Endothelial cell of umbilical vein (primary cell): ENCODE measurements at regions not wholly inside any gene's neighbourhood (a gene's known extent, or its start where the extent isn't known, plus 50 kb on each side); places are given as distances from the start of the nearest gene placed in this dataset.

Source experiments
- BruUV-seq: library from RNA; stranded (reverse); fragments of 400-500 nt; replicated peaks from 2 replicates; lab custom pipeline; 2021; lab: Mats Ljungman, UMichigan
- CTCF ChIA-PET: fragments of 300-600, 350-600 bp; sonication (Branson Sonifier 250); formaldehyde crosslinking; loops from one replicate; lab custom pipeline; 2021; ENCODE audit warnings: antibody characterized with exemption, inconsistent platforms; lab: Charles Lee
- POLR2A ChIA-PET: fragments of 300-600, 350-600 bp; sonication (Branson Sonifier 250); formaldehyde crosslinking; loops from one replicate; lab custom pipeline; 2021; ENCODE audit warnings: antibody characterized with exemption, inconsistent platforms; lab: Charles Lee
- DNase-seq: peaks from one replicate; pipeline ENCODE4 v3.0.0-alpha.2; 2011; ENCODE audit warnings: low read depth, low spot score
- FAIRE-seq: peaks from 2 replicates; lab custom pipeline; 2011; peaks lifted over from hg19 to GRCh38; lab: Jason Lieb, UNC
- H2AFZ ChIP-seq: 2 replicates; pipeline ENCODE4 v1.6.0; 2012; ENCODE audit warnings: low read depth, low read length, control low read depth, inconsistent platforms
- H3K27ac ChIP-seq: 2 replicates; pipeline ENCODE4 v1.5.1; 2011; ENCODE audit warnings: low read depth, mild to moderate bottlenecking, control low read depth, low read length, moderate library complexity; ENCODE audit not compliant: insufficient read depth
- H3K27me3 ChIP-seq, 2 experiments: 2 replicates each; pipeline versions ENCODE4 v1.6.0 to v1.6.1; 2011; ENCODE audit warnings: low read length in 2 of 2, mixed read lengths in 1 of 2; ENCODE audit not compliant: control insufficient read depth in 2 of 2, insufficient read depth in 2 of 2
- H3K36me3 ChIP-seq, 2 experiments: 2 replicates in 1 of 2; 3 replicates in 1 of 2; pipeline ENCODE4 v1.5.1; 2011; ENCODE audit warnings: low read length in 2 of 2, mild to moderate bottlenecking in 1 of 2, moderate library complexity in 1 of 2; ENCODE audit not compliant: control insufficient read depth in 2 of 2, insufficient read depth in 2 of 2; ENCODE audit errors: extremely low read depth in 1 of 2
- H3K4me1 ChIP-seq: 3 replicates; pipeline ENCODE4 v1.5.1; 2011; ENCODE audit warnings: mild to moderate bottlenecking, low read length; ENCODE audit not compliant: control insufficient read depth, insufficient read depth; ENCODE audit errors: extremely low read depth
- H3K4me2 ChIP-seq: 2 replicates; pipeline ENCODE4 v1.6.1; 2011; ENCODE audit warnings: low read length, control low read depth, mixed read lengths; ENCODE audit not compliant: insufficient read depth
- H3K4me3 ChIP-seq, 3 experiments: fragments of 200-600 bp in 1 of 3; sonication (generic), shearing (Covaris generic) in 1 of 3; replicated peaks in 1 of 3; 2 replicates each; pipeline ENCODE4 v1.5.1; 2011 to 2016; ENCODE audit warnings: control low read depth in 3 of 3, low read length in 3 of 3, mild to moderate bottlenecking in 2 of 3, inconsistent platforms in 1 of 3, low read depth in 1 of 3, moderate library complexity in 1 of 3; ENCODE audit not compliant: insufficient read depth in 1 of 3
- H3K79me2 ChIP-seq: 2 replicates; pipeline ENCODE4 v1.6.0; 2012; ENCODE audit warnings: low read length, inconsistent platforms; ENCODE audit not compliant: control insufficient read depth, insufficient read depth
- H3K9ac ChIP-seq: replicated peaks from 2 replicates; pipeline ENCODE3; 2011; ENCODE audit warnings: low read length, control low read depth; ENCODE audit not compliant: insufficient read depth; ENCODE audit errors: extremely low read depth
- H3K9me1 ChIP-seq: replicated peaks from 3 replicates; pipeline ENCODE4 v1.6.0; 2011; ENCODE audit warnings: mild to moderate bottlenecking, low read length; ENCODE audit not compliant: control insufficient read depth, insufficient read depth; ENCODE audit errors: extremely low read depth
- H3K9me3 ChIP-seq: replicated peaks from 2 replicates; pipeline ENCODE4 v1.5.1; 2012; ENCODE audit warnings: low read length, inconsistent platforms; ENCODE audit not compliant: control insufficient read depth, insufficient read depth
- H4K20me1 ChIP-seq: replicated peaks from 2 replicates; pipeline ENCODE3; 2011; ENCODE audit warnings: mild to moderate bottlenecking, low read length; ENCODE audit not compliant: control insufficient read depth, insufficient read depth; ENCODE audit errors: extremely low read depth
- CTCF ChIP-seq, 2 donors: IDR thresholded peaks; 1 replicate in 1 of 2; 2 replicates in 1 of 2; pipeline ENCODE4 v1.5.1; 2011; ENCODE audit warnings: low read length in 2 of 2, mild to moderate bottlenecking in 2 of 2, moderate library complexity in 2 of 2, control low read depth in 1 of 2, inconsistent platforms in 1 of 2, low read depth in 1 of 2; ENCODE audit not compliant: insufficient read depth in 1 of 2; ENCODE audit errors: extremely low read depth in 1 of 2
- EZH2 ChIP-seq: IDR thresholded peaks from 2 replicates; pipeline ENCODE4 v1.6.1; 2012; ENCODE audit warnings: borderline replicate concordance, low read depth, mild to moderate bottlenecking, moderate library complexity, low read length, inconsistent platforms; ENCODE audit not compliant: severe bottlenecking
- FOS ChIP-seq: IDR thresholded peaks from 2 replicates; pipeline ENCODE4 v1.6.1; 2011; ENCODE audit warnings: mild to moderate bottlenecking, low read length, moderate library complexity, borderline replicate concordance; ENCODE audit not compliant: insufficient read depth
- JUN ChIP-seq: IDR thresholded peaks from 2 replicates; pipeline ENCODE4 v1.6.1; 2011; ENCODE audit warnings: borderline replicate concordance, low read depth; ENCODE audit not compliant: insufficient read length, insufficient read depth
- MAX ChIP-seq: IDR thresholded peaks from 2 replicates; pipeline ENCODE4 v1.6.1; 2011; ENCODE audit not compliant: insufficient read depth, insufficient read length
- MYC ChIP-seq: IDR thresholded peaks from one replicate; pipeline ENCODE4 v1.6.1; 2011; ENCODE audit warnings: mild to moderate bottlenecking, low read depth, low read length
- POLR2A ChIP-seq: IDR thresholded peaks from 2 replicates; pipeline ENCODE4 v1.6.1; 2012; ENCODE audit warnings: low read depth, mild to moderate bottlenecking, control low read depth, low read length
- POLR2AphosphoS5 ChIP-seq: IDR thresholded peaks from 2 replicates; pipeline ENCODE4 v1.6.1; 2012; ENCODE audit warnings: low read depth, mild to moderate bottlenecking, control low read depth, low read length, moderate library complexity; ENCODE audit not compliant: insufficient read depth
- dilution Hi-C: fragments of 300-500 bp; cut with MboI; formaldehyde crosslinking; loops from one replicate; pipeline ENCODE4 v1.15.0; 2019; ENCODE audit warnings: low sequenced_read_pairs; ENCODE audit not compliant: extremely low pct_ligation_motif_present
- intact Hi-C: fragments of 100-400 bp; cut with micrococcal nuclease; formaldehyde crosslinking; loops from one replicate; pipeline ENCODE4 v1.10.0; 2022

- no peaks in the 10 kb centered on the region for H3K9me3 ChIP-seq
- dilution Hi-C loops (no loop called here), intact Hi-C loops (no loop called here)
- H3K27ac ChIP-seq = no peak overlapping the region
- no peak for TF ChIP-seq CTCF (IDR thresholded peaks at IDR 0.05; ENCODE audit: extremely low read depth in 1 of 2, insufficient read depth in 1 of 2, low read depth in 1 of 2, low read length in 2 of 2)
- no peak for TF ChIP-seq POLR2A
- TF ChIP-seq JUN = no peak
- TF ChIP-seq MYC = no peak
- TF ChIP-seq FOS = no peak
- no peak for TF ChIP-seq POLR2AphosphoS5
- TF ChIP-seq EZH2 = no peak
- TF ChIP-seq MAX = no peak
- BruUV-seq = no TSS peak
- DNase-seq (no peak), FAIRE-seq (no peak)
- H3K36me3 ChIP-seq = no peaks in the 10 kb centered on the region
- H3K4me3 ChIP-seq = no peak overlapping the region
- H3K79me2 ChIP-seq = no peaks in the 10 kb centered on the region
- POLR2A ChIA-PET = no interaction called here
- no peaks in the 10 kb centered on the region for H4K20me1 ChIP-seq
- H3K9me1 ChIP-seq = no peaks in the 10 kb centered on the region
- CTCF ChIA-PET = no interaction called here
- H3K27me3 ChIP-seq = no peaks in the 10 kb centered on the region
- H3K9ac ChIP-seq = no peak overlapping the region
- H2AFZ ChIP-seq = no peak overlapping the region
- no peak overlapping the region for H3K4me2 ChIP-seq
- H3K4me1 ChIP-seq = no peaks in the 10 kb centered on the region
These were observed 73.0 kb upstream of the PAPPA start for GRCh38 chr9:116080561-116080960.
